GM18499 (cell line): ENCODE measurements at regions not wholly inside any gene's neighbourhood (a gene's known extent, or its start where the extent isn't known, plus 50 kb on each side); places are given as distances from the start of the nearest gene placed in this dataset.

Experiments
- ATAC-seq: cut with Tn5 transposase; IDR thresholded peaks from one replicate; pipeline ENCODE4 v1.9.1; 2021; ENCODE audit warnings: moderate number of reproducible peaks; ENCODE audit not compliant: insufficient read depth, unreplicated experiment

- ATAC-seq, result no peak
Observed at GRCh38 chr10:111131168-111131799, 54.5 kb downstream of the ADRA2A start.

GRCh38 chr10:111137007-111137406, 60.2 kb downstream of the ADRA2A start:
- ATAC-seq, result no peak

GRCh38 chr10:111137587-111137986, 60.8 kb downstream of the ADRA2A start:
- ATAC-seq, result no peak

- ATAC-seq, result no peak
Observed at GRCh38 chr10:111138544-111138943, 61.7 kb downstream of the ADRA2A start.

- ATAC-seq, result no peak
Observed at GRCh38 chr10:111139567-111139966, 62.7 kb downstream of the ADRA2A start.

GRCh38 chr10:111142092-111142768, 65.4 kb downstream of the ADRA2A start:
- ATAC-seq, result no peak

GRCh38 chr10:111146025-111146640, 69.3 kb downstream of the ADRA2A start:
- ATAC-seq, result no peak

- no peak for ATAC-seq
Observed at GRCh38 chr10:111148025-111148424, 71.2 kb downstream of the ADRA2A start.

- ATAC-seq, result no peak
Observed at GRCh38 chr10:111148440-111148839, 71.6 kb downstream of the ADRA2A start.

- no peak for ATAC-seq
Observed at GRCh38 chr10:111150691-111151090, 73.9 kb downstream of the ADRA2A start.

- ATAC-seq, result no peak
Observed at GRCh38 chr10:111151595-111152307, 74.9 kb downstream of the ADRA2A start.

- no peak for ATAC-seq
Observed at GRCh38 chr10:111156754-111157153, 79.9 kb downstream of the ADRA2A start.

- ATAC-seq, result no peak
Observed at GRCh38 chr10:111158595-111158994, 81.8 kb downstream of the ADRA2A start.

- no peak for ATAC-seq
Observed at GRCh38 chr10:111161109-111161874, 84.5 kb downstream of the ADRA2A start.

GRCh38 chr10:111171183-111171582, 94.4 kb downstream of the ADRA2A start:
- no peak for ATAC-seq

GRCh38 chr10:111175787-111176186, 99.0 kb downstream of the ADRA2A start:
- no peak for ATAC-seq

- ATAC-seq, result no peak
Observed at GRCh38 chr10:111177379-111177778, 100.5 kb downstream of the ADRA2A start.

GRCh38 chr10:111179514-111179913, 102.7 kb downstream of the ADRA2A start:
- no peak for ATAC-seq

GRCh38 chr10:111186358-111186757, 109.5 kb downstream of the ADRA2A start:
- no peak for ATAC-seq

GRCh38 chr10:111187096-111187495, 110.3 kb downstream of the ADRA2A start:
- no peak for ATAC-seq
